H1 (cell line): ENCODE measurements at regions not wholly inside any gene's neighbourhood (a gene's known extent, or its start where the extent isn't known, plus 50 kb on each side); places are given as distances from the start of the nearest gene placed in this dataset.

Experiments
- CTCF ChIA-PET: fragments of 300-600 bp; sonication (Branson Sonifier 250); formaldehyde crosslinking; loops from one replicate; lab custom pipeline; 2021; ENCODE audit not compliant: partially characterized antibody; lab: Charles Lee
- POLR2A ChIA-PET: fragments of 300-600 bp; sonication (Branson Sonifier 250); formaldehyde crosslinking; loops from one replicate; lab custom pipeline; 2021; ENCODE audit warnings: inconsistent platforms; ENCODE audit not compliant: partially characterized antibody; lab: Charles Lee
- DNase-seq, 2 experiments: peaks; one replicate each; pipeline versions ENCODE4 v3.0.0 to v3.0.0-alpha.2; 2010 to 2022; ENCODE audit warnings: low spot score in 2 of 2, low read depth in 1 of 2, mixed read lengths in 1 of 2
- FAIRE-seq: peaks from 2 replicates; lab custom pipeline; 2011; peaks lifted over from hg19 to GRCh38; lab: Jason Lieb, UNC
- H2AFZ ChIP-seq: 2 replicates; pipeline ENCODE4 v1.8.1; 2012; ENCODE audit warnings: low read length, inconsistent platforms
- H2AK5ac ChIP-seq: 2 replicates; pipeline ENCODE4 v1.6.1; 2013; ENCODE audit warnings: low read depth, low read length
- H2BK120ac ChIP-seq: replicated peaks from 2 replicates; pipeline ENCODE3; 2013; ENCODE audit warnings: low read depth, low read length, inconsistent platforms
- H2BK12ac ChIP-seq: 2 replicates; pipeline ENCODE4 v1.6.1; 2013; ENCODE audit warnings: low read depth, low read length
- H2BK15ac ChIP-seq: 2 replicates; pipeline ENCODE4 v1.6.1; 2013; ENCODE audit warnings: low read length
- H2BK20ac ChIP-seq: 2 replicates; pipeline ENCODE4 v1.6.1; 2013; ENCODE audit warnings: low read length
- H2BK5ac ChIP-seq: 2 replicates; pipeline ENCODE4 v1.6.1; 2013; ENCODE audit warnings: low read depth, low read length
- H3K14ac ChIP-seq: 2 replicates; pipeline ENCODE4 v1.6.1; 2013; ENCODE audit warnings: inconsistent platforms; ENCODE audit not compliant: insufficient read length
- H3K18ac ChIP-seq: 2 replicates; pipeline ENCODE4 v1.6.1; 2013; ENCODE audit warnings: low read length; ENCODE audit errors: extremely low read depth
- H3K23ac ChIP-seq: 2 replicates; pipeline ENCODE4 v1.6.1; 2013; ENCODE audit warnings: inconsistent platforms; ENCODE audit not compliant: insufficient read length
- H3K23me2 ChIP-seq: 2 replicates; pipeline ENCODE4 v1.6.1; 2013; ENCODE audit warnings: low read depth, low read length
- H3K27ac ChIP-seq: 2 replicates; pipeline ENCODE4 v1.6.1; 2011; ENCODE audit warnings: low read depth, low read length, inconsistent platforms
- H3K27me3 ChIP-seq, 4 experiments: replicated peaks in 1 of 4; 1 replicate in 1 of 4; 2 replicates in 3 of 4; pipeline versions ENCODE4 v1.6.1 to v1.8.1; 2011 to 2013; ENCODE audit warnings: low read length in 3 of 4, mild to moderate bottlenecking in 3 of 4, inconsistent platforms in 2 of 4, mixed read lengths in 2 of 4, moderate library complexity in 1 of 4; ENCODE audit not compliant: control insufficient read depth in 3 of 4, insufficient read depth in 3 of 4; ENCODE audit errors: extremely low read depth in 1 of 4
- H3K36me3 ChIP-seq, 4 experiments: 2 replicates each; pipeline versions ENCODE4 v1.6.1 to v1.8.1; 2011 to 2013; ENCODE audit warnings: mild to moderate bottlenecking in 4 of 4, low read length in 3 of 4, moderate library complexity in 2 of 4, control low read depth in 1 of 4, inconsistent platforms in 1 of 4; ENCODE audit not compliant: insufficient read depth in 4 of 4, control insufficient read depth in 2 of 4
- H3K4ac ChIP-seq: replicated peaks from 2 replicates; pipeline ENCODE3; 2013; ENCODE audit warnings: low read length, low read depth, mixed read lengths, inconsistent platforms; ENCODE audit not compliant: insufficient read length
- H3K4me1 ChIP-seq, 4 experiments: replicated peaks in 1 of 4; 1 replicate in 1 of 4; 2 replicates in 3 of 4; pipeline versions ENCODE4 v1.6.1 to v1.8.1; 2011 to 2013; ENCODE audit warnings: low read length in 3 of 4, inconsistent platforms in 2 of 4, mixed read lengths in 1 of 4; ENCODE audit not compliant: insufficient read depth in 4 of 4, control insufficient read depth in 3 of 4
- H3K4me2 ChIP-seq, 2 experiments: 2 replicates each; pipeline versions ENCODE4 v1.6.1 to v1.8.1; 2011 to 2013; ENCODE audit warnings: low read depth in 2 of 2, low read length in 2 of 2, control low read depth in 1 of 2, inconsistent platforms in 1 of 2, mild to moderate bottlenecking in 1 of 2; ENCODE audit not compliant: insufficient read depth in 1 of 2
- H3K4me3 ChIP-seq, 4 experiments: fragments of 200-600, 300-600 bp in 1 of 4; sonication (generic), shearing (Covaris generic), sonication (Bioruptor Twin) in 1 of 4; 2 replicates each; pipeline versions ENCODE4 v1.5.1 to v1.8.1; 2011 to 2016; ENCODE audit warnings: low read length in 4 of 4, low read depth in 3 of 4, control low read depth in 2 of 4, inconsistent platforms in 2 of 4, mild to moderate bottlenecking in 2 of 4, mixed read lengths in 1 of 4, moderate library complexity in 1 of 4; ENCODE audit not compliant: insufficient read depth in 2 of 4; ENCODE audit errors: extremely low read depth in 1 of 4
- H3K56ac ChIP-seq: replicated peaks from 2 replicates; pipeline ENCODE3; 2013; ENCODE audit warnings: low read depth, mild to moderate bottlenecking, mixed read lengths, low read length, inconsistent platforms; ENCODE audit not compliant: insufficient read length
- H3K79me1 ChIP-seq: 2 replicates; pipeline ENCODE4 v1.6.1; 2013; ENCODE audit warnings: low read depth, low read length, control low read depth
- H3K79me2 ChIP-seq, 2 experiments: 2 replicates each; pipeline versions ENCODE4 v1.6.1 to v1.8.1; 2012 to 2013; ENCODE audit warnings: low read length in 2 of 2, mild to moderate bottlenecking in 2 of 2, inconsistent platforms in 1 of 2; ENCODE audit not compliant: insufficient read depth in 2 of 2, control insufficient read depth in 1 of 2
- H3K9ac ChIP-seq, 4 experiments: replicated peaks in 1 of 4; 1 replicate in 1 of 4; 2 replicates in 3 of 4; pipeline versions ENCODE4 v1.6.1 to v1.8.1; 2011 to 2013; ENCODE audit warnings: low read depth in 3 of 4, low read length in 3 of 4, control low read depth in 2 of 4, mild to moderate bottlenecking in 2 of 4, moderate library complexity in 2 of 4, inconsistent platforms in 1 of 4; ENCODE audit errors: extremely low read depth in 1 of 4
- H3K9me3 ChIP-seq, 2 experiments: 2 replicates each; pipeline versions ENCODE4 v1.6.1 to v1.8.1; 2012 to 2013; ENCODE audit warnings: mild to moderate bottlenecking in 2 of 2, moderate library complexity in 2 of 2, control low read depth in 1 of 2, inconsistent platforms in 1 of 2, low read depth in 1 of 2, low read length in 1 of 2, mixed read lengths in 1 of 2; ENCODE audit not compliant: insufficient read depth in 2 of 2
- H4K20me1 ChIP-seq, 2 experiments: replicated peaks in 1 of 2; 2 replicates each; pipeline versions ENCODE3 to v1.8.1; 2011 to 2013; ENCODE audit warnings: inconsistent platforms in 2 of 2, low read length in 2 of 2, mild to moderate bottlenecking in 1 of 2; ENCODE audit not compliant: insufficient read depth in 2 of 2, control insufficient read depth in 1 of 2
- H4K5ac ChIP-seq: 2 replicates; pipeline ENCODE4 v1.6.1; 2013; ENCODE audit warnings: low read length, low read depth, mixed read lengths, inconsistent platforms; ENCODE audit not compliant: insufficient read length
- H4K8ac ChIP-seq: 2 replicates; pipeline ENCODE4 v1.8.0; 2013; ENCODE audit warnings: mild to moderate bottlenecking, moderate library complexity, low read length, inconsistent platforms; ENCODE audit not compliant: insufficient read depth; ENCODE audit errors: extremely low read depth
- H4K91ac ChIP-seq: replicated peaks from 2 replicates; pipeline ENCODE3; 2013; ENCODE audit warnings: low read length, mixed read lengths, inconsistent platforms; ENCODE audit not compliant: insufficient read length
- EGR1 ChIP-seq: IDR thresholded peaks from 2 replicates; pipeline ENCODE4 v1.6.1; 2011; ENCODE audit warnings: low read depth, low read length, borderline replicate concordance
- GTF2F1 ChIP-seq: IDR thresholded peaks from 2 replicates; pipeline ENCODE4 v1.6.1; 2012; ENCODE audit warnings: low read depth, low read length, improper control_type of control experiment, borderline replicate concordance
- RAD21 ChIP-seq, 2 experiments: IDR thresholded peaks in 1 of 2; conservative IDR thresholded peaks in 1 of 2; 2 replicates each; pipeline ENCODE4 v1.6.1; 2011; ENCODE audit warnings: low read depth in 2 of 2, low read length in 2 of 2, improper control_type of control experiment in 1 of 2, inconsistent platforms in 1 of 2, mild to moderate bottlenecking in 1 of 2, moderate library complexity in 1 of 2
- SIX5 ChIP-seq: IDR thresholded peaks from 2 replicates; pipeline ENCODE4 v1.6.1; 2011; ENCODE audit warnings: mild to moderate bottlenecking, low read depth, low read length
- TBP ChIP-seq: IDR thresholded peaks from 2 replicates; pipeline ENCODE4 v1.6.1; 2011; ENCODE audit warnings: low read depth, low read length, improper control_type of control experiment
- ZNF274 ChIP-seq: IDR thresholded peaks from 2 replicates; pipeline ENCODE4 v1.7.0; 2012; ENCODE audit warnings: low read length, borderline replicate concordance; ENCODE audit errors: extremely low read depth
- WGBS, 2 experiments: shearing (Covaris generic) in 1 of 2; methylation state at CpG; one replicate each; pipeline versions ENCODE4 v1.1.6 to v1.1.7; 2013 to 2015; ENCODE audit warnings: low lambda C conversion rate in 2 of 2, mixed read lengths in 2 of 2, inconsistent platforms in 1 of 2, low coverage in 1 of 2, missing lambda C conversion rate in 1 of 2; ENCODE audit not compliant: insufficient replicate concordance in 2 of 2, insufficient coverage in 1 of 2, insufficient read length in 1 of 2; ENCODE audit errors: extremely low coverage in 1 of 2, missing lambda C conversion rate in 1 of 2; 5-methylcytosine and 5-hydroxymethylcytosine counted together
- TF ChIP-seq, protein P1 (sequence below): IDR thresholded peaks from 2 replicates; pipeline ENCODE4 v1.6.1; 2011; ENCODE audit warnings: low read length, improper control_type of control experiment
- TF ChIP-seq, protein P2 (sequence below): IDR thresholded peaks from 2 replicates; pipeline ENCODE4 v1.6.1; 2012; ENCODE audit warnings: low read length, inconsistent platforms

GRCh38 chr6:6911391-6911790 lies 196.4 kb upstream of the RREB1 start:
- no peak overlapping the region for H3K9ac ChIP-seq
- no peaks in the 10 kb centered on the region for H3K9me3 ChIP-seq
- FAIRE-seq (no peak), DNase-seq (no peak)
- H2AFZ ChIP-seq, result peak overlapping the region; percentile 25; the same call in 1 of the 2 replicates
- TF ChIP-seq EGR1 (no peak), GTF2F1 (no peak), ZNF274 (no peak), RAD21 (IDR thresholded peaks at IDR 0.05 in 1 of 2, conservative IDR thresholded peaks at IDR 0.05 in 1 of 2; ENCODE audit: low read depth in 2 of 2, low read length in 2 of 2) (no peak), SIX5 (no peak), TBP (no peak)
- TF ChIP-seq, protein P1, sequence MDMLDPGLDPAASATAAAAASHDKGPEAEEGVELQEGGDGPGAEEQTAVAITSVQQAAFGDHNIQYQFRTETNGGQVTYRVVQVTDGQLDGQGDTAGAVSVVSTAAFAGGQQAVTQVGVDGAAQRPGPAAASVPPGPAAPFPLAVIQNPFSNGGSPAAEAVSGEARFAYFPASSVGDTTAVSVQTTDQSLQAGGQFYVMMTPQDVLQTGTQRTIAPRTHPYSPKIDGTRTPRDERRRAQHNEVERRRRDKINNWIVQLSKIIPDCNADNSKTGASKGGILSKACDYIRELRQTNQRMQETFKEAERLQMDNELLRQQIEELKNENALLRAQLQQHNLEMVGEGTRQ, result no peak
- TF ChIP-seq, protein P2, sequence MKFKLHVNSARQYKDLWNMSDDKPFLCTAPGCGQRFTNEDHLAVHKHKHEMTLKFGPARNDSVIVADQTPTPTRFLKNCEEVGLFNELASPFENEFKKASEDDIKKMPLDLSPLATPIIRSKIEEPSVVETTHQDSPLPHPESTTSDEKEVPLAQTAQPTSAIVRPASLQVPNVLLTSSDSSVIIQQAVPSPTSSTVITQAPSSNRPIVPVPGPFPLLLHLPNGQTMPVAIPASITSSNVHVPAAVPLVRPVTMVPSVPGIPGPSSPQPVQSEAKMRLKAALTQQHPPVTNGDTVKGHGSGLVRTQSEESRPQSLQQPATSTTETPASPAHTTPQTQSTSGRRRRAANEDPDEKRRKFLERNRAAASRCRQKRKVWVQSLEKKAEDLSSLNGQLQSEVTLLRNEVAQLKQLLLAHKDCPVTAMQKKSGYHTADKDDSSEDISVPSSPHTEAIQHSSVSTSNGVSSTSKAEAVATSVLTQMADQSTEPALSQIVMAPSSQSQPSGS, result no peak
- no peak overlapping the region for H3K4me3 ChIP-seq
- H4K5ac ChIP-seq, result no peak overlapping the region
- no peak overlapping the region for H2AK5ac ChIP-seq
- H3K79me1 ChIP-seq, result no peaks in the 10 kb centered on the region
- no peak overlapping the region for H3K4ac ChIP-seq
- H3K23me2 ChIP-seq, result no peaks in the 10 kb centered on the region
- no peak overlapping the region for H3K18ac ChIP-seq
- no peak overlapping the region for H2BK12ac ChIP-seq
- no peak overlapping the region for H3K4me2 ChIP-seq
- peak overlapping the region; percentile 26 for H4K91ac ChIP-seq
- H4K8ac ChIP-seq, result no peak overlapping the region; the same call in 1 of the 2 replicates
- no peaks in the 10 kb centered on the region for H3K36me3 ChIP-seq
- H2BK120ac ChIP-seq, result no peak overlapping the region
- H3K79me2 ChIP-seq, result no peaks in the 10 kb centered on the region
- H3K56ac ChIP-seq, result no peak overlapping the region
- no peaks in the 10 kb centered on the region for H4K20me1 ChIP-seq
- H2BK5ac ChIP-seq, result no peak overlapping the region
- H3K27ac ChIP-seq, result no peak overlapping the region
- no peaks in the 10 kb centered on the region for H3K4me1 ChIP-seq
- H3K14ac ChIP-seq, result no peak overlapping the region
- 90% methylated on average over 5 of the region's 5 CpGs; no CpG with 5 or more reads in 1 of the 2 experiments for WGBS, 2 experiments
- H3K23ac ChIP-seq, result no peak overlapping the region
- H2BK20ac ChIP-seq, result no peak overlapping the region
- no peak overlapping the region for H2BK15ac ChIP-seq
- POLR2A ChIA-PET, result no interaction called here
- H3K27me3 ChIP-seq, result no peaks in the 10 kb centered on the region; a peak in 1 of 7 replicates
- CTCF ChIA-PET, result interaction anchor here (0.8 to 3.1 kb wide), 2 partner anchors 8 to 124 kb away, joined by 3 to 12 read pairs; no protein-coding TSS in a partner anchor
